A549 (cell line): ENCODE measurements at regions not wholly inside any gene's neighbourhood (a gene's known extent, or its start where the extent isn't known, plus 50 kb on each side); places are given as distances from the start of the nearest gene placed in this dataset.

Source experiments
- ATAC-seq, 2 experiments: fragments of 200-7000 bp in 1 of 2; fragments of >200 bp in 1 of 2; cut with Nextera tagmentation in 1 of 2; cut with Tn5 transposase in 1 of 2; 3 replicates each; pipeline versions ENCODE4 v1.8.0 to v1.9.1; 2018 to 2020; ENCODE audit warnings: mild to moderate bottlenecking in 1 of 2, moderate library complexity in 1 of 2
- CTCF ChIA-PET: fragments of 300-600 bp; sonication (Branson Sonifier 250); formaldehyde crosslinking; extraction: SDS; loops from one replicate; lab custom pipeline; 2021; ENCODE audit warnings: antibody characterized with exemption, inconsistent platforms; lab: Yijun Ruan, JAX
- POLR2A ChIA-PET: fragments of 350-600 bp; formaldehyde crosslinking; extraction: SDS; loops from one replicate; lab custom pipeline; 2021; ENCODE audit warnings: antibody characterized with exemption, inconsistent platforms; lab: Yijun Ruan, JAX
- DNase-seq, 2 experiments: peaks; one replicate each; pipeline versions ENCODE4 v3.0.0 to v3.0.0-alpha.2; 2011 to 2016; ENCODE audit warnings: low read depth in 1 of 2, low spot score in 1 of 2
- FAIRE-seq: peaks from 2 replicates; lab custom pipeline; 2011; peaks lifted over from hg19 to GRCh38; lab: Jason Lieb, UNC
- H3K27ac ChIP-seq, 2 experiments: fragments of >200 bp; sonication (Bioruptor Twin); formaldehyde crosslinking; 3 replicates each; pipeline ENCODE4 v1.5.1; 2016 to 2017
- H3K4me1 ChIP-seq: fragments of >200 bp; sonication (Bioruptor Twin); formaldehyde crosslinking; 3 replicates; pipeline ENCODE4 v1.6.1; 2016
- H3K4me2 ChIP-seq: fragments of >200 bp; sonication (Bioruptor Twin); formaldehyde crosslinking; 3 replicates; pipeline ENCODE4 v1.6.1; 2016
- H3K4me3 ChIP-seq: fragments of >200 bp; sonication (Bioruptor Twin); formaldehyde crosslinking; 3 replicates; pipeline ENCODE4 v1.5.1; 2016
- H3K9me3 ChIP-seq: fragments of >200 bp; sonication (Bioruptor Twin); formaldehyde crosslinking; 3 replicates; pipeline ENCODE4 v1.6.1; 2016
- BHLHE40 ChIP-seq: IDR thresholded peaks from 2 replicates; pipeline ENCODE4 v1.6.1; 2012; ENCODE audit warnings: low read depth, low read length, inconsistent platforms
- CHD2 ChIP-seq: fragments of 150-350 bp; IDR thresholded peaks from 2 replicates; pipeline ENCODE4 v1.6.1; 2014; ENCODE audit warnings: low read length; ENCODE audit not compliant: partially characterized antibody
- EHF ChIP-seq: fragments of 250-450 bp; sonication (Bioruptor Pico); IDR thresholded peaks from 2 replicates; pipeline ENCODE4 v1.5.0; 2020; ENCODE audit warnings: mild to moderate bottlenecking
- FOSB ChIP-seq: fragments of 250-450 bp; sonication (Bioruptor Pico); IDR thresholded peaks from 2 replicates; pipeline ENCODE4 v1.5.0; 2020; ENCODE audit warnings: mild to moderate bottlenecking, moderate library complexity
- GATA3 ChIP-seq: IDR thresholded peaks from 2 replicates; pipeline ENCODE4 v1.6.1; 2012; ENCODE audit warnings: borderline replicate concordance
- HDAC2 ChIP-seq: fragments of 200-600 bp; sonication (generic); IDR thresholded peaks from 2 replicates; pipeline ENCODE4 v1.6.1; 2016
- HEYL ChIP-seq: fragments of 250-450 bp; sonication (Bioruptor Pico); IDR thresholded peaks from 2 replicates; pipeline ENCODE4 v1.8.0; 2021; ENCODE audit warnings: mild to moderate bottlenecking, moderate library complexity
- HOXB13 ChIP-seq: fragments of 250-450 bp; sonication (Bioruptor Pico); IDR thresholded peaks from 2 replicates; pipeline ENCODE4 v1.5.0; 2020; ENCODE audit warnings: low read depth, mild to moderate bottlenecking, moderate library complexity
- HOXB5 ChIP-seq: fragments of 250-450 bp; sonication (Bioruptor Pico); IDR thresholded peaks from 2 replicates; pipeline ENCODE4 v1.5.0; 2020; ENCODE audit warnings: mild to moderate bottlenecking, moderate library complexity
- MAFK ChIP-seq: fragments of 450-650 bp; IDR thresholded peaks from 2 replicates; pipeline ENCODE4 v1.6.1; 2014; ENCODE audit not compliant: partially characterized antibody
- MAZ ChIP-seq: fragments of 150-350 bp; IDR thresholded peaks from 2 replicates; pipeline ENCODE4 v1.6.1; 2014; ENCODE audit warnings: antibody characterized with exemption, low read depth, low read length, borderline replicate concordance
- NFE2L2 ChIP-seq: fragments of 150-350 bp; conservative IDR thresholded peaks from 2 replicates; pipeline ENCODE4 v1.6.1; 2014; ENCODE audit warnings: low read length
- RAD21 ChIP-seq, 2 experiments: fragments of >200 bp in 1 of 2; sonication (Bioruptor Twin) in 1 of 2; formaldehyde crosslinking in 1 of 2; IDR thresholded peaks in 1 of 2; conservative IDR thresholded peaks in 1 of 2; 2 replicates in 1 of 2; 3 replicates in 1 of 2; pipeline ENCODE4 v1.6.1; 2012 to 2018; ENCODE audit warnings: inconsistent platforms in 1 of 2
- RCOR1 ChIP-seq: fragments of 150-350 bp; IDR thresholded peaks from 2 replicates; pipeline ENCODE4 v1.6.1; 2014; ENCODE audit warnings: antibody characterized with exemption, low read length, low read depth
- SREBF2 ChIP-seq: fragments of 450-650 bp; IDR thresholded peaks from 2 replicates; pipeline ENCODE4 v1.6.1; 2014; ENCODE audit warnings: mild to moderate bottlenecking, moderate library complexity
- ZFP36 ChIP-seq: fragments of 450-650 bp; IDR thresholded peaks from 2 replicates; pipeline ENCODE4 v1.6.1; 2014; ENCODE audit warnings: borderline replicate concordance; ENCODE audit not compliant: partially characterized antibody
- ZNF302 ChIP-seq: fragments of 250-450 bp; sonication (Bioruptor Pico); IDR thresholded peaks from 2 replicates; pipeline ENCODE4 v1.9.0; 2021; ENCODE audit warnings: inconsistent platforms, mild to moderate bottlenecking, moderate library complexity
- WGBS: methylation state at CpG from one replicate; pipeline ENCODE4 v1.1.6; 2017; ENCODE audit errors: missing lambda C conversion rate; 5-methylcytosine and 5-hydroxymethylcytosine counted together
- TF ChIP-seq, protein P1 (sequence below): IDR thresholded peaks from 2 replicates; pipeline ENCODE4 v1.6.1; 2012
- TF ChIP-seq, protein P2 (sequence below): IDR thresholded peaks from 2 replicates; pipeline ENCODE4 v1.6.1; 2012
- TF ChIP-seq, protein P3 (sequence below): IDR thresholded peaks from 2 replicates; pipeline ENCODE4 v1.6.1; 2012; ENCODE audit warnings: low read depth, borderline replicate concordance

DNA sequence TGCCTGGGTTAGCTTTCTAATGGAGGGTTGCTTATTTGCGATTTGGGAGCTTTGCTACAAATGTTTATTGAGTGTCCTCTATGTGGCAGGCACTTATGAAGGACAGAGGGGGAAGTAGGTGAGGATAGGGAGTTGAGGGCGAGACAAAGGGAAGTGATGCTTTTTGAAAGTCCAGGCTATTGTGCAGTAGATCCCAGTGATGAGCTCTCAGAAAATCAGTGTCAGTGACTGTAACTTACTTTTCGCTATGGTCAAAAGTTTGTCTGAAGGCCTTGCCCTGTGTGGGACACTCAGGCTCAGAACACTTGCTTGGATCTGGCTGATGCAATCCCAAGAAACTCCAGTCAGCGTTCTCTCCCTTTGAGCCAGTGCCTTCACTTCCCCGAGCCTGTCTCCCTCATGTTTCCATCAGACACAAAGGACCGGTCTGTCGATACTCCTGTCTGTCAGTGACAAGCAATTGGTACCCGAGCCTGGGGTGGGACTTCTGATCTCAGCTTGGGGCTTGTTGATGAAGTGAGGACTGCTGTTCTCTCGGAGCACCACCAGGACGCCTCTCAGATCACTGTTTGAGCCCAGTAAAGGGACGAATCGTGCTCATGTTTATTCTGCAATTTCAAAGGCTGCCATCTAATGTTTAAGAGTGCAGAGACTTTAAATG lies 63.1 kb upstream of the SORCS3 start:
- 34% methylated on average over 12 of the region's 12 CpGs for WGBS
- peak overlapping the region in 1 of 2 experiments; percentile 14; a peak in 1 of 6 replicates for H3K27ac ChIP-seq
- H3K9me3 ChIP-seq, result no peaks in the 10 kb centered on the region
- TF ChIP-seq ZNF302 (CRISPR knock-in tag) (no peak), HOXB13 (CRISPR knock-in tag) (no peak), MAFK (no peak), GATA3 (no peak)
- no peak for FAIRE-seq
- no peak for DNase-seq
- POLR2A ChIA-PET, result no interaction called here
- peak overlapping the region; percentile 3; the same call in 1 of the 3 replicates for H3K4me2 ChIP-seq
- H3K4me1 ChIP-seq, result no peaks in the 10 kb centered on the region
- ATAC-seq, result no peak
- CTCF ChIA-PET, result interaction anchor here (0.7 to 7.5 kb wide), 4 partner anchors 43 to 348 kb away, joined by 3 to 65 read pairs (median 4); no protein-coding TSS in a partner anchor
- no peak overlapping the region for H3K4me3 ChIP-seq

DNA sequence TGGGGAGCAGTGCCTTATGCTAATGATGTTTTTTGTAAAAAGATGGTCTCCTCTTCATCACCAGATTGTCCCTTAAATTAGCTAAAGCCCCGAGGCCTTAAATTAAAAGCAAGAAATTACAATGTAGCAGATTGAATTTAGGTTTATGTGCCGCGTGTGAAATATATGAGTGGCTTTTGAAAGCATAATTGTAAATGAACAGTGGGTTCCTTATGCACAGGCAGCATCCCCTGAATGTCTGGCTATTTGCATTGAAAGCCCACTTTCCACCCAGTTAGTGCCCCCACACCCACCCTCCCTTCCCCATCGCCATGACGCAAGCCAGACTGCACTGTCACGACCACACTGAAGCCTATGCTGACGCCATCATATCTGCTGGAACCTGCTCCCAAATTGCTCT lies 62.4 kb upstream of the SORCS3 start:
- FAIRE-seq, result no peak

GRCh38 chr10:104579136-104579535 lies 62.0 kb upstream of the SORCS3 start:
- Histone ChIP-seq H3K4me2 (no peak overlapping the region), H3K4me1 (no peaks in the 10 kb centered on the region), H3K9me3 (no peaks in the 10 kb centered on the region), H3K4me3 (no peak overlapping the region), H3K27ac (no peak overlapping the region)
- CTCF ChIA-PET, result interaction anchor here (1.2 to 7.5 kb wide), 11 partner anchors 8 to 178 kb away, joined by 3 to 65 read pairs (median 8); no protein-coding TSS in a partner anchor
- 44% methylated on average over 6 of the region's 6 CpGs for WGBS
- ATAC-seq, result no peak
- no peak for FAIRE-seq
- DNase-seq, result no peak
- no peak for TF ChIP-seq RCOR1
- TF ChIP-seq, protein P1, sequence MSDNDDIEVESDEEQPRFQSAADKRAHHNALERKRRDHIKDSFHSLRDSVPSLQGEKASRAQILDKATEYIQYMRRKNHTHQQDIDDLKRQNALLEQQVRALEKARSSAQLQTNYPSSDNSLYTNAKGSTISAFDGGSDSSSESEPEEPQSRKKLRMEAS, result no peak
- TF ChIP-seq BHLHE40, result no peak
- TF ChIP-seq CHD2, result no peak
- no peak for TF ChIP-seq HDAC2
- no peak for TF ChIP-seq SREBF2
- POLR2A ChIA-PET, result no interaction called here

More for the DNA sequence above, 62.4 kb upstream of the SORCS3 start:
- ChIA-PET CTCF (interaction anchor here (0.7 to 7.5 kb wide), 3 partner anchors 42 to 171 kb away, joined by 3 to 65 read pairs (median 3); no protein-coding TSS in a partner anchor), POLR2A (no interaction called here)
- DNase-seq (no peak), ATAC-seq (no peak)
- H3K9me3 ChIP-seq, result no peaks in the 10 kb centered on the region
- H3K4me1 ChIP-seq, result no peaks in the 10 kb centered on the region
- no peak overlapping the region for H3K4me2 ChIP-seq
- 66% methylated on average over 5 of the region's 7 CpGs for WGBS
- TF ChIP-seq HEYL (CRISPR knock-in tag), result no peak
- TF ChIP-seq ZFP36, result no peak
- TF ChIP-seq RCOR1, result no peak
- no peak for TF ChIP-seq EHF
- TF ChIP-seq FOSB (CRISPR knock-in tag), result no peak
- TF ChIP-seq GATA3, result no peak
- no peak for TF ChIP-seq HOXB5 (CRISPR knock-in tag)
- no peak for TF ChIP-seq MAZ
- TF ChIP-seq, protein P2, sequence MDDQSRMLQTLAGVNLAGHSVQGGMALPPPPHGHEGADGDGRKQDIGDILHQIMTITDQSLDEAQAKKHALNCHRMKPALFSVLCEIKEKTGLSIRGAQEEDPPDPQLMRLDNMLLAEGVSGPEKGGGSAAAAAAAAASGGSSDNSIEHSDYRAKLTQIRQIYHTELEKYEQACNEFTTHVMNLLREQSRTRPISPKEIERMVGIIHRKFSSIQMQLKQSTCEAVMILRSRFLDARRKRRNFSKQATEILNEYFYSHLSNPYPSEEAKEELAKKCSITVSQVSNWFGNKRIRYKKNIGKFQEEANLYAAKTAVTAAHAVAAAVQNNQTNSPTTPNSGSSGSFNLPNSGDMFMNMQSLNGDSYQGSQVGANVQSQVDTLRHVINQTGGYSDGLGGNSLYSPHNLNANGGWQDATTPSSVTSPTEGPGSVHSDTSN, result no peak
- TF ChIP-seq, protein P3, sequence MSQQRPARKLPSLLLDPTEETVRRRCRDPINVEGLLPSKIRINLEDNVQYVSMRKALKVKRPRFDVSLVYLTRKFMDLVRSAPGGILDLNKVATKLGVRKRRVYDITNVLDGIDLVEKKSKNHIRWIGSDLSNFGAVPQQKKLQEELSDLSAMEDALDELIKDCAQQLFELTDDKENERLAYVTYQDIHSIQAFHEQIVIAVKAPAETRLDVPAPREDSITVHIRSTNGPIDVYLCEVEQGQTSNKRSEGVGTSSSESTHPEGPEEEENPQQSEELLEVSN, result no peak
- TF ChIP-seq NFE2L2, result no peak
- no peak for TF ChIP-seq RAD21 (conservative IDR thresholded peaks at IDR 0.05 in 1 of 2, IDR thresholded peaks at IDR 0.05 in 1 of 2)
- no peak overlapping the region for H3K4me3 ChIP-seq
- no peak overlapping the region for H3K27ac ChIP-seq
